ENCODE measurements at regions not wholly inside any gene's neighbourhood (a gene's known extent, or its start where the extent isn't known, plus 50 kb on each side); places are given as distances from the start of the nearest gene placed in this dataset.
A peak's percentile ranks its signal among the peaks of the same experiment; 100 is the strongest.

GRCh38 chr3:153595186-153595815 lies 433.3 kb downstream of the RAP2B start:
- TF ChIP-seq CTCF (IDR thresholded peaks at IDR 0.05) (peak; percentile 67), EZH2 (IDR thresholded peaks at IDR 0.05) (no peak), EZH2phosphoT487 (IDR thresholded peaks at IDR 0.05) (no peak)
